Heart left ventricle (tissue), 13 donors: ENCODE measurements at regions not wholly inside any gene's neighbourhood (a gene's known extent, or its start where the extent isn't known, plus 50 kb on each side); places are given as distances from the start of the nearest gene placed in this dataset.

Experiments
- CTCF ChIP-seq, 12 donors: fragments of 200-600 bp; sonication (generic) in 4 of 12; IDR thresholded peaks; one replicate each; pipeline versions ENCODE4 v1.5.0 to v1.8.0; 2018 to 2022; ENCODE audit warnings: antibody characterized with exemption in 12 of 12, mild to moderate bottlenecking in 5 of 12
- POLR2A ChIP-seq, 2 donors: fragments of 450-650 bp; IDR thresholded peaks; one replicate each; pipeline ENCODE4 v1.6.1; 2017; ENCODE audit warnings: antibody characterized with exemption in 2 of 2, mild to moderate bottlenecking in 2 of 2, moderate library complexity in 2 of 2
- donor health status: ischemic (EF 13 %, LVEDD 7.1; RV severe dilation, severe dysfunction).
- donor health status: DM: no; HTN: yes; CAD: no.
- donor health status: DM: no; HTN: no; CAD: no.
- donor health status: ischemic (EF 25% LVEDD 6.9; RV normal size, moderate dysfunction).
- donor health status: ischemic (EF 25% LVEDD 5.7; RV mildly dilated, moderate dysfunction).
- donor health status: ischemic (EF 35%, LVEDD 5.7; RV mildly dilated, moderate dysfunction).
- donor health status: nonischemic (EF 11% LVEDD 7.7; RV severe dilation, severe dysfunction).
- donor health status: DM: yes; HTN: yes; CAD: no.
- donor health status: PGD.
- donor health status: ischemic (EF 29% LVEDD 5.4; RV normal size, mild dysfunction).
- donor health status: nonischemic (EF 23%, LVEDD 6.1; RV moderate dilation, normal function).

DNA sequence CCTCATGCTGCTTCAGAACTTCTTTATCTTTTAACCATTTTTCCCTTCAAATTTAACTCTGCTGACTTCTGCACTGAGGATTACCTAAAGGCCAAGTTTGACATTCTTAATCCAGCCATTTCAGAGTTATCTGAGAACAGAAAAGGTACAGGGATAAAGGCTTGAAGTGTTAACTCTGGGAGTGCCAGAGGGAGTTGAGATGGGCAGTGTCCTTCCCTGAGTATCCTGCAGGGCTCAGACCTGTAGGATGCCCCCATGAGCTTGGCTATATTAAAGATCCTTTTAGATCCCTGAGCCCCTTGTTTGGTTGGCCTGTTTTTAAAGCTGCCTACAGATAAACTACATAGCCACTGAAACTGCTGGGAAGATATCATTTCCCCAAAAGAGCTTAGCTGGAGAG lies 268.4 kb upstream of the KIRREL3 start:
- TF ChIP-seq CTCF (IDR thresholded peaks at IDR 0.05): no peak
- no peak for TF ChIP-seq POLR2A (IDR thresholded peaks at IDR 0.05)
